ENCODE measurements at regions not wholly inside any gene's neighbourhood (a gene's known extent, or its start where the extent isn't known, plus 50 kb on each side); places are given as distances from the start of the nearest gene placed in this dataset.
"Not testable (repeated sequence)": the region's sequence is repeated elsewhere in the genome, so short reads cannot be mapped to it uniquely, and the experiment has no call there.

- Mint-ChIP-seq H3K27ac (no peak overlapping the region), H3K9me3 (no peaks in the 10 kb centered on the region), H3K36me3 (ENCODE audit: low read depth) (no peaks in the 10 kb centered on the region), H3K27me3 (no peaks in the 10 kb centered on the region), H3K4me1 (ENCODE audit: low read depth) (no peaks in the 10 kb centered on the region), H3K4me3 (no peak overlapping the region)
- CTCF ChIA-PET = no interaction called here
- POLR2A ChIA-PET = interaction anchor here (1.0 kb wide), 1 partner anchor 31 kb away, joined by 3 read pairs; no protein-coding TSS in a partner anchor
- intact Hi-C loops (cut with micrococcal nuclease) = no loop called here
- no peak for TF ChIP-seq CTCF (IDR thresholded peaks at IDR 0.05)
- no peak for ATAC-seq
- DNase-seq = no peak
Measured at GRCh38 chr7:109895536-109895935, 1195.4 kb upstream of the LRRN3 start.

GRCh38 chr7:109901926-109902325 is 1189.0 kb upstream of the LRRN3 start:
- ChIA-PET POLR2A (no interaction called here), CTCF (no interaction called here)
- ATAC-seq (no peak), DNase-seq (no peak)
- Mint-ChIP-seq H3K36me3 (ENCODE audit: low read depth) (no peaks in the 10 kb centered on the region), H3K27ac (no peak overlapping the region), H3K9me3 (no peaks in the 10 kb centered on the region), H3K4me3 (no peak overlapping the region), H3K4me1 (ENCODE audit: low read depth) (no peaks in the 10 kb centered on the region), H3K27me3 (no peaks in the 10 kb centered on the region)
- TF ChIP-seq CTCF (IDR thresholded peaks at IDR 0.05) = no peak
- intact Hi-C loops (cut with micrococcal nuclease) = no loop called here

GRCh38 chr7:109905368-109906065 is 1185.4 kb upstream of the LRRN3 start:
- POLR2A ChIA-PET; DNase-seq; H3K4me1 Mint-ChIP-seq (ENCODE audit: low read depth); H3K27ac Mint-ChIP-seq; CTCF ChIA-PET; intact Hi-C loops (cut with micrococcal nuclease); H3K9me3 Mint-ChIP-seq; ATAC-seq; H3K36me3 Mint-ChIP-seq (ENCODE audit: low read depth); H3K27me3 Mint-ChIP-seq; H3K4me3 Mint-ChIP-seq: not testable (repeated sequence)

GRCh38 chr7:109915670-109916069 is 1175.3 kb upstream of the LRRN3 start:
- H3K9me3 Mint-ChIP-seq = peaks cover 4% of the 10 kb centered on the region
- intact Hi-C loops (cut with micrococcal nuclease) = no loop called here
- no peak for TF ChIP-seq CTCF (IDR thresholded peaks at IDR 0.05)
- H3K4me1 Mint-ChIP-seq (ENCODE audit: low read depth) = no peaks in the 10 kb centered on the region
- DNase-seq (no peak), ATAC-seq (no peak)
- no peaks in the 10 kb centered on the region for H3K27me3 Mint-ChIP-seq
- no peak overlapping the region for H3K27ac Mint-ChIP-seq
- no peaks in the 10 kb centered on the region for H3K36me3 Mint-ChIP-seq (ENCODE audit: low read depth)
- H3K4me3 Mint-ChIP-seq = no peak overlapping the region
- POLR2A ChIA-PET = no interaction called here
- CTCF ChIA-PET = no interaction called here

GRCh38 chr7:109926738-109927137 is 1164.2 kb upstream of the LRRN3 start:
- Mint-ChIP-seq H3K27me3 (no peaks in the 10 kb centered on the region), H3K36me3 (ENCODE audit: low read depth) (no peaks in the 10 kb centered on the region), H3K9me3 (peaks cover 2% of the 10 kb centered on the region), H3K4me3 (no peak overlapping the region), H3K27ac (no peak overlapping the region), H3K4me1 (ENCODE audit: low read depth) (no peaks in the 10 kb centered on the region)
- DNase-seq = no peak
- CTCF ChIA-PET = no interaction called here
- POLR2A ChIA-PET = no interaction called here
- no peak for TF ChIP-seq CTCF (IDR thresholded peaks at IDR 0.05)
- intact Hi-C loops (cut with micrococcal nuclease) = no loop called here
- no peak for ATAC-seq

- no peak for TF ChIP-seq CTCF (IDR thresholded peaks at IDR 0.05)
- Mint-ChIP-seq H3K9me3 (no peaks in the 10 kb centered on the region), H3K4me1 (ENCODE audit: low read depth) (no peaks in the 10 kb centered on the region), H3K4me3 (no peak overlapping the region), H3K27ac (no peak overlapping the region), H3K36me3 (ENCODE audit: low read depth) (no peaks in the 10 kb centered on the region), H3K27me3 (no peaks in the 10 kb centered on the region)
- no peak for DNase-seq
- intact Hi-C loops (cut with micrococcal nuclease) = no loop called here
- ChIA-PET POLR2A (no interaction called here), CTCF (no interaction called here)
- no peak for ATAC-seq
Measured at GRCh38 chr7:109930049-109930448, 1160.9 kb upstream of the LRRN3 start.

Measured in activated CD8-positive, alpha-beta T cell treated with anti-CD3 and anti-CD28 coated beads for 36 hours (primary cell).